Lung (tissue), 11 donors: ENCODE measurements at regions not wholly inside any gene's neighbourhood (a gene's known extent, or its start where the extent isn't known, plus 50 kb on each side); places are given as distances from the start of the nearest gene placed in this dataset.

ENCODE experiments used
- ATAC-seq: fragments of 200-7000 bp; cut with Tn5 transposase; one replicate; pipeline ENCODE4 v1.9.1; 2020; ENCODE audit warnings: moderate number of reproducible peaks; ENCODE audit not compliant: insufficient read depth, low FRiP score
- DNase-seq, 3 donors: peaks; one replicate each; pipeline ENCODE4 v3.0.0-alpha.2; 2013 to 2017
- H3K27ac ChIP-seq, 2 donors: one replicate each; pipeline ENCODE4 v1.5.1; 2013; ENCODE audit warnings: mild to moderate bottlenecking in 2 of 2, moderate library complexity in 2 of 2, control low read depth in 1 of 2, inconsistent platforms in 1 of 2, low read depth in 1 of 2, low read length in 1 of 2
- H3K27me3 ChIP-seq, 3 donors: one replicate each; pipeline ENCODE4 v1.5.1; 2013; ENCODE audit warnings: low read length in 2 of 3; ENCODE audit not compliant: control insufficient read depth in 3 of 3, insufficient read depth in 3 of 3
- H3K36me3 ChIP-seq, 4 donors: one replicate each; pipeline ENCODE4 v1.5.1; 2013; ENCODE audit warnings: low read length in 4 of 4, mild to moderate bottlenecking in 1 of 4, moderate library complexity in 1 of 4; ENCODE audit not compliant: control insufficient read depth in 4 of 4, insufficient read depth in 4 of 4
- H3K4me1 ChIP-seq, 5 donors: one replicate each; pipeline ENCODE4 v1.5.1; 2013; ENCODE audit warnings: low read length in 5 of 5, mild to moderate bottlenecking in 2 of 5, moderate library complexity in 1 of 5; ENCODE audit not compliant: control insufficient read depth in 5 of 5, insufficient read depth in 5 of 5
- H3K4me3 ChIP-seq: one replicate; pipeline ENCODE4 v1.5.1; 2013; ENCODE audit warnings: mild to moderate bottlenecking, control low read depth, moderate library complexity
- H3K9ac ChIP-seq, 2 donors: one replicate each; pipeline ENCODE4 v1.5.1; 2013; ENCODE audit warnings: low read length in 2 of 2, control low read depth in 1 of 2; ENCODE audit not compliant: insufficient read depth in 1 of 2
- H3K9me3 ChIP-seq, 4 donors: one replicate each; pipeline ENCODE4 v1.5.1; 2013; ENCODE audit warnings: low read length in 3 of 4, mild to moderate bottlenecking in 1 of 4, moderate library complexity in 1 of 4; ENCODE audit not compliant: control insufficient read depth in 4 of 4, insufficient read depth in 3 of 4
- CTCF ChIP-seq: IDR thresholded peaks from 2 replicates; pipeline ENCODE4 v1.5.1; 2012; ENCODE audit warnings: mild to moderate bottlenecking; ENCODE audit errors: control extremely low read depth, extremely low read depth
- WGBS, 2 donors: extraction: QIAGEN DNeasy Blood & Tissue Kit; methylation state at CpG; one replicate each; pipeline ENCODE4 v1.1.7; 2013; 5-methylcytosine and 5-hydroxymethylcytosine counted together
- donor health status: control.
- donor health status: control.
- donor health status: Bipolar disorder and iron deficiency.
- donor health status: healthy.
- donor health status: DM: yes; HTN: yes; CAD: no.

DNA sequence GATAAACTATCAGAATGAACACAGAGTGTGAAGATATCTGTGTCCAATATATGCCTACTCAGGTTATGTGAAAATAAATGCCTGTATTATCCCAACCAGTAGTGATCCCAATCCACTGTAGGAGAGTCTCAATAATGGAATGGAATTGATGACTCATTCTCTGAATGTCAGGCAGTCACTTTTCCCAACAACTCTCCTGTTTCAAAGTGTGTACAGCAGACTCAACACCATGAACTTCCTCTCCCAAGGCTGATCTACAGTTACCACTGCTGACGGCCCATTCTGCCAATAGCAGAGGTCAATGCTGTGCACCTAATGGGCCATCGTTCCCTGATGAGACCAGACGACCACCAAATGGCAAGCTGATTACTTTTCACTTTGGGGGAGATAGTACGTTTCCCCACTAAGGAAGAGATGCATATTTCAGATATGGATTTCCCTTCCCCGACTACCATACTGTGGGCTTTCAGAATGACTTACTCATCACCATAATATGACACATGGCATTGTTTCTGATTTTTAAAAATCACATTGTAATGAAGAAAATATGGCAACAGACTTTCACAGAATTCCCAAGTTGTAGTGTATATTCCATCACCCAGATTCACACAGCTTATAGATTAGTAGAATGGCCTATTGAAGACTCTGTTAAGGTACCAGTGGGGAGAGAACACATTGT is 601.7 kb upstream of the VRK2 start:
- TF ChIP-seq CTCF = no peak
- no peaks in the 10 kb centered on the region for H3K27me3 ChIP-seq
- no peaks in the 10 kb centered on the region for H3K9me3 ChIP-seq
- H3K9ac ChIP-seq = no peak overlapping the region
- H3K4me3 ChIP-seq = no peak overlapping the region
- no peaks in the 10 kb centered on the region for H3K4me1 ChIP-seq
- ATAC-seq = no peak
- no peak overlapping the region for H3K27ac ChIP-seq
- DNase-seq = no peak
- 79 to 86% methylated on average over 5 of the region's 5 CpGs for WGBS, 2 donors
- no peaks in the 10 kb centered on the region for H3K36me3 ChIP-seq

DNA sequence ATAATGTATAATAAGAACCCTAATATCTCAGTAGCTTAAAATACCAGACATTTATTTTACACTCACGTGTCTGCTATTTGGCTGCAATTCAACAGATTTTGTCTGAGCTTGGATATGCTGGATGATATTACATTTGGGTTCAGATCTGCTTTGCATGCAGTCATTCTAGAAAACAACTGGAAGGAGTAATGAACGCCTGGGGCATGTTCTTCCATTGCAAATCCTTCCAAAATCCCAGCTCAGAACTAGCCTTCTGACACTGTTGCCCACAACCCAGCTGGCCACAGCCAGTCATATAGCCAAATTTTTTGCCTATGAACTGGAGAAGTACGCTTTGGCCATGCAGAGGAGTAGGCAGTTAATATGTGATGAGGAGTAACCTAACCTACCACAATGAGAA is 597.8 kb upstream of the VRK2 start:
- DNase-seq (no peak), ATAC-seq (no peak)
- Histone ChIP-seq H3K9ac (no peak overlapping the region), H3K4me1 (no peaks in the 10 kb centered on the region), H3K9me3 (no peaks in the 10 kb centered on the region), H3K36me3 (no peaks in the 10 kb centered on the region), H3K4me3 (no peak overlapping the region), H3K27me3 (no peaks in the 10 kb centered on the region), H3K27ac (no peak overlapping the region)
- TF ChIP-seq CTCF = no peak
- 59 to 80% methylated on average over 3 of the region's 3 CpGs for WGBS, 2 donors

DNA sequence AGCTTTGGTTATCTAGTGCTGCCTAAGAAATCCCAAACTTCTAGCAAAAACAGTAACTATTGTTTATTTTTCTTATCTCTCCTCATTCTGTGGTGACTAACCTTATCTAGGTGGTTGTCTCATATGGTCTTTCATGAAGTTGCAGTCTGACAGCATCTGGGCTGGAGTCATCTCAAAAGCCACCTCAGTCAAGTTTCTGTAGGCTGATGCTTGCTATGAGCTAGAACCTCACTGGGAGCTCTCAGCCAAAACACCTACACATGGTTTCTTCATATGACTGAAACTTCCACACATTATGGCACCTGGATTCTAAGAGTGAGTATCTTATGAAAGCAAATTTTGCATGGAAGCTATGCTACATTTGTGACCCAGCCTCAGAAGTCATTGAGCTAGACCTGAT is 596.4 kb upstream of the VRK2 start:
- Histone ChIP-seq H3K27ac (no peak overlapping the region), H3K9ac (no peak overlapping the region), H3K4me3 (no peak overlapping the region), H3K36me3 (no peaks in the 10 kb centered on the region), H3K27me3 (no peaks in the 10 kb centered on the region), H3K9me3 (no peaks in the 10 kb centered on the region), H3K4me1 (no peaks in the 10 kb centered on the region)
- no peak for DNase-seq
- TF ChIP-seq CTCF = no peak
- no peak for ATAC-seq

DNA sequence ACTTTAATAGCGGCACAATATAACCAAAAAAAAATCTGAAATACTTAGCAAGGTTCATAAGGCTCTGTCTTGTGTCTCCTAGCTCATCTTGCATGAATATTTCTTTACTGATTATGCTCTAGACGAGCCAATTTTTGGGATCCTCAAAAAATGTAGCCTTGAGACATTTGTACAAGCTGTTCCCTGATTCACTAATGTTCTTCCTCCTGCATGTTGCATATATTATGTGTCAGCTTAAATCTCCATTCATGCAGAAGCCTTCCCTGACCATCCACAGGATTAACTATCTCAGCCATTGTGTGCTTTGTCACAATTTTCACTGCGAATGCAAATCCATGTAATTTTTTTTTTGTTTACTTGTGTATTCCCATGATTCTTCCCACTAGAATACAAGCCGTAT is 594.0 kb upstream of the VRK2 start:
- no peaks in the 10 kb centered on the region for H3K27me3 ChIP-seq
- no peaks in the 10 kb centered on the region for H3K36me3 ChIP-seq
- no peak for TF ChIP-seq CTCF
- H3K4me1 ChIP-seq = no peaks in the 10 kb centered on the region
- H3K27ac ChIP-seq = no peak overlapping the region
- no peak overlapping the region for H3K4me3 ChIP-seq
- H3K9me3 ChIP-seq = no peaks in the 10 kb centered on the region
- 78 to 86% methylated on average over 4 of the region's 4 CpGs for WGBS, 2 donors
- no peak overlapping the region for H3K9ac ChIP-seq
- ATAC-seq = no peak
- no peak for DNase-seq
